ENCODE measurements at regions not wholly inside any gene's neighbourhood (a gene's known extent, or its start where the extent isn't known, plus 50 kb on each side); places are given as distances from the start of the nearest gene placed in this dataset.

DNA sequence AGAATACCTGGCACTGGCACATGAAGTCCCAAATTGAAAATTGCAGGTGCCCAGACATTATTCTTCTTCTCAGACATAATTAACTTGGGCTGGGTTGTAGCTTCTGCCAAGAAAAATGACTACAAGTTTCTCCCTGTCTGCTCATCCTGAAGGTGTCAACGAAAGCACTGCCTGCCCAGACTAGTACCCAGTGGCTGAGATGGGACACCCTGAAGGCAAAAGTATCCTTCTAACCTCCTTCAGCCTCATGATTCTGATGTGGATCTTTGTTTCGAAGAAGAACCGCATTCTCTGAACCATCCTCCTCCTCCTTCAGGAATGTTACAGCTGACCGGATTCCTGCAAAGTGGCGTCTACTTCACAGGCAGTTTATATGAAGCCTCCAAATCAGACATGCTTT is 161.1 kb upstream of the FST start:
- TF ChIP-seq, protein P1, sequence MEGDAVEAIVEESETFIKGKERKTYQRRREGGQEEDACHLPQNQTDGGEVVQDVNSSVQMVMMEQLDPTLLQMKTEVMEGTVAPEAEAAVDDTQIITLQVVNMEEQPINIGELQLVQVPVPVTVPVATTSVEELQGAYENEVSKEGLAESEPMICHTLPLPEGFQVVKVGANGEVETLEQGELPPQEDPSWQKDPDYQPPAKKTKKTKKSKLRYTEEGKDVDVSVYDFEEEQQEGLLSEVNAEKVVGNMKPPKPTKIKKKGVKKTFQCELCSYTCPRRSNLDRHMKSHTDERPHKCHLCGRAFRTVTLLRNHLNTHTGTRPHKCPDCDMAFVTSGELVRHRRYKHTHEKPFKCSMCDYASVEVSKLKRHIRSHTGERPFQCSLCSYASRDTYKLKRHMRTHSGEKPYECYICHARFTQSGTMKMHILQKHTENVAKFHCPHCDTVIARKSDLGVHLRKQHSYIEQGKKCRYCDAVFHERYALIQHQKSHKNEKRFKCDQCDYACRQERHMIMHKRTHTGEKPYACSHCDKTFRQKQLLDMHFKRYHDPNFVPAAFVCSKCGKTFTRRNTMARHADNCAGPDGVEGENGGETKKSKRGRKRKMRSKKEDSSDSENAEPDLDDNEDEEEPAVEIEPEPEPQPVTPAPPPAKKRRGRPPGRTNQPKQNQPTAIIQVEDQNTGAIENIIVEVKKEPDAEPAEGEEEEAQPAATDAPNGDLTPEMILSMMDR (IDR thresholded peaks at IDR 0.05; ENCODE audit: low read depth, low read length), result no peak
- TF ChIP-seq EZH2phosphoT487 (IDR thresholded peaks at IDR 0.05; ENCODE audit: low read depth), result no peak
